AG09319 (cell line): ENCODE measurements at regions not wholly inside any gene's neighbourhood (a gene's known extent, or its start where the extent isn't known, plus 50 kb on each side); places are given as distances from the start of the nearest gene placed in this dataset.

Experiments used
- DNase-seq: peaks from one replicate; pipeline ENCODE4 v3.0.0-alpha.2; 2010; ENCODE audit warnings: low read depth; ENCODE audit errors: extremely low read depth
- CTCF ChIP-seq: IDR thresholded peaks from 2 replicates; pipeline ENCODE4 v1.5.1; 2011; ENCODE audit warnings: low read depth, mild to moderate bottlenecking, inconsistent platforms, low read length, moderate library complexity

GRCh38 chr11:104668797-104669463, 229.3 kb downstream of the CASP12 start:
- TF ChIP-seq CTCF = no peak
- peak; percentile 22 for DNase-seq

- no peak for TF ChIP-seq CTCF
- no peak for DNase-seq
Observed at GRCh38 chr11:104666624-104667023, 231.6 kb downstream of the CASP12 start.

GRCh38 chr11:104665641-104666040, 232.6 kb downstream of the CASP12 start:
- no peak for DNase-seq
- no peak for TF ChIP-seq CTCF

GRCh38 chr11:104663190-104664140, 234.8 kb downstream of the CASP12 start:
- TF ChIP-seq CTCF = no peak
- no peak for DNase-seq

- no peak for TF ChIP-seq CTCF
- DNase-seq = no peak
Observed at GRCh38 chr11:104661901-104662300, 236.4 kb downstream of the CASP12 start.

- DNase-seq = no peak
- no peak for TF ChIP-seq CTCF
Observed at GRCh38 chr11:104661471-104661870, 236.8 kb downstream of the CASP12 start.

- no peak for DNase-seq
- TF ChIP-seq CTCF = no peak
Observed at GRCh38 chr11:104658177-104658576, 240.1 kb downstream of the CASP12 start.
